OCI-LY7 (cell line): ENCODE measurements at regions not wholly inside any gene's neighbourhood (a gene's known extent, or its start where the extent isn't known, plus 50 kb on each side); places are given as distances from the start of the nearest gene placed in this dataset.

Experiments used
- BruUV-seq: library from RNA; stranded (reverse); fragments of 400-500 nt; replicated peaks from 2 replicates; lab custom pipeline; 2021; lab: Mats Ljungman, UMichigan
- CTCF ChIA-PET: fragments of 300-600 bp; sonication (Branson Sonifier 250); formaldehyde crosslinking; loops from one replicate; lab custom pipeline; 2022; ENCODE audit warnings: antibody characterized with exemption; ENCODE audit not compliant: unreplicated experiment; lab: Charles Lee
- POLR2A ChIA-PET: fragments of 300-600 bp; sonication (Branson Sonifier 250); formaldehyde crosslinking; loops from one replicate; lab custom pipeline; 2022; ENCODE audit warnings: antibody characterized with exemption; lab: Charles Lee
- DNase-seq: peaks from one replicate; pipeline ENCODE4 v3.0.0-alpha.2; 2015; ENCODE audit warnings: low spot score
- H2AFZ ChIP-seq: fragments of 200-600 bp; sonication (generic), shearing (Covaris generic); 2 replicates; pipeline ENCODE4 v1.6.1; 2014; ENCODE audit warnings: mild to moderate bottlenecking, antibody characterized with exemption, low read length, moderate library complexity
- H3K27ac ChIP-seq: fragments of 200-600 bp; sonication (generic); 2 replicates; pipeline ENCODE4 v1.5.1; 2014; ENCODE audit warnings: mixed run types, low read depth, mild to moderate bottlenecking, moderate library complexity, low read length, inconsistent platforms; ENCODE audit not compliant: poor library complexity, severe bottlenecking
- H3K36me3 ChIP-seq: fragments of 200-600 bp; sonication (generic); 2 replicates; pipeline ENCODE4 v1.6.1; 2014; ENCODE audit warnings: mild to moderate bottlenecking, antibody characterized with exemption, low read length, moderate library complexity, mixed read lengths; ENCODE audit not compliant: insufficient read depth
- H3K4me1 ChIP-seq: fragments of 200-600 bp; sonication (generic); 2 replicates; pipeline ENCODE4 v1.5.1; 2014; ENCODE audit warnings: mild to moderate bottlenecking, low read length; ENCODE audit not compliant: insufficient read depth, poor library complexity, severe bottlenecking
- H3K4me2 ChIP-seq: fragments of 200-600 bp; sonication (generic); 2 replicates; pipeline ENCODE4 v1.6.1; 2014; ENCODE audit warnings: mild to moderate bottlenecking, low read length
- H3K4me3 ChIP-seq: fragments of 200-600 bp; sonication (generic); 2 replicates; pipeline ENCODE4 v1.5.1; 2014; ENCODE audit warnings: mild to moderate bottlenecking, low read depth, low read length; ENCODE audit not compliant: poor library complexity, severe bottlenecking
- H3K79me2 ChIP-seq: fragments of 200-600 bp; sonication (generic); 2 replicates; pipeline ENCODE4 v1.6.1; 2016; ENCODE audit warnings: low read depth, mild to moderate bottlenecking, low read length, moderate library complexity, mixed read lengths; ENCODE audit not compliant: insufficient read depth
- H3K9me2 ChIP-seq: fragments of 200-600 bp; sonication (generic); 2 replicates; pipeline ENCODE4 v1.6.1; 2016; ENCODE audit warnings: mild to moderate bottlenecking, low read length, mixed read lengths; ENCODE audit not compliant: insufficient read depth
- H3K9me3 ChIP-seq: fragments of 200-600 bp; sonication (generic); 2 replicates; pipeline ENCODE4 v1.6.1; 2014; ENCODE audit warnings: mild to moderate bottlenecking, mixed run types, low read length, mixed read lengths
- H4K20me1 ChIP-seq: fragments of 200-600 bp; sonication (generic); 2 replicates; pipeline ENCODE4 v1.6.1; 2014; ENCODE audit warnings: mild to moderate bottlenecking, antibody characterized with exemption, low read length, moderate library complexity, mixed read lengths; ENCODE audit not compliant: insufficient read depth
- EZH2phosphoT487 ChIP-seq: fragments of 200-600 bp; sonication (generic); IDR thresholded peaks from 2 replicates; pipeline ENCODE4 v1.6.1; 2018; ENCODE audit warnings: low read depth, borderline replicate concordance, mild to moderate bottlenecking, mixed run types, antibody characterized with exemption, low read length, moderate library complexity, mixed read lengths
- intact Hi-C: fragments of 100-400 bp; cut with micrococcal nuclease; formaldehyde crosslinking; loops from one replicate; pipeline ENCODE4 v1.10.0; 2022; ENCODE audit not compliant: unreplicated experiment
- TF ChIP-seq, protein P1 (sequence below): fragments of 200-600 bp; sonication (generic); conservative IDR thresholded peaks from 2 replicates; pipeline ENCODE4 v1.5.1; 2014; ENCODE audit warnings: mild to moderate bottlenecking, antibody characterized with exemption, low read length, moderate library complexity, mixed read lengths

- BruUV-seq = no TSS peak
- Histone ChIP-seq H3K9me2 (no peaks in the 10 kb centered on the region), H3K9me3 (no peaks in the 10 kb centered on the region), H3K4me3 (no peak overlapping the region), H3K4me2 (no peak overlapping the region), H4K20me1 (no peaks in the 10 kb centered on the region), H3K4me1 (peaks cover 8% of the 10 kb centered on the region), H3K27ac (no peak overlapping the region), H3K79me2 (no peaks in the 10 kb centered on the region), H2AFZ (no peak overlapping the region), H3K36me3 (no peaks in the 10 kb centered on the region)
- intact Hi-C loops = no loop called here
- ChIA-PET CTCF (no interaction called here), POLR2A (no interaction called here)
- no peak for DNase-seq
- no peak for TF ChIP-seq EZH2phosphoT487
- TF ChIP-seq, protein P1, sequence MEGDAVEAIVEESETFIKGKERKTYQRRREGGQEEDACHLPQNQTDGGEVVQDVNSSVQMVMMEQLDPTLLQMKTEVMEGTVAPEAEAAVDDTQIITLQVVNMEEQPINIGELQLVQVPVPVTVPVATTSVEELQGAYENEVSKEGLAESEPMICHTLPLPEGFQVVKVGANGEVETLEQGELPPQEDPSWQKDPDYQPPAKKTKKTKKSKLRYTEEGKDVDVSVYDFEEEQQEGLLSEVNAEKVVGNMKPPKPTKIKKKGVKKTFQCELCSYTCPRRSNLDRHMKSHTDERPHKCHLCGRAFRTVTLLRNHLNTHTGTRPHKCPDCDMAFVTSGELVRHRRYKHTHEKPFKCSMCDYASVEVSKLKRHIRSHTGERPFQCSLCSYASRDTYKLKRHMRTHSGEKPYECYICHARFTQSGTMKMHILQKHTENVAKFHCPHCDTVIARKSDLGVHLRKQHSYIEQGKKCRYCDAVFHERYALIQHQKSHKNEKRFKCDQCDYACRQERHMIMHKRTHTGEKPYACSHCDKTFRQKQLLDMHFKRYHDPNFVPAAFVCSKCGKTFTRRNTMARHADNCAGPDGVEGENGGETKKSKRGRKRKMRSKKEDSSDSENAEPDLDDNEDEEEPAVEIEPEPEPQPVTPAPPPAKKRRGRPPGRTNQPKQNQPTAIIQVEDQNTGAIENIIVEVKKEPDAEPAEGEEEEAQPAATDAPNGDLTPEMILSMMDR = no peak
These were observed 67.6 kb upstream of the PPP2R5A start for GRCh38 chr1:212217633-212218032.

DNA sequence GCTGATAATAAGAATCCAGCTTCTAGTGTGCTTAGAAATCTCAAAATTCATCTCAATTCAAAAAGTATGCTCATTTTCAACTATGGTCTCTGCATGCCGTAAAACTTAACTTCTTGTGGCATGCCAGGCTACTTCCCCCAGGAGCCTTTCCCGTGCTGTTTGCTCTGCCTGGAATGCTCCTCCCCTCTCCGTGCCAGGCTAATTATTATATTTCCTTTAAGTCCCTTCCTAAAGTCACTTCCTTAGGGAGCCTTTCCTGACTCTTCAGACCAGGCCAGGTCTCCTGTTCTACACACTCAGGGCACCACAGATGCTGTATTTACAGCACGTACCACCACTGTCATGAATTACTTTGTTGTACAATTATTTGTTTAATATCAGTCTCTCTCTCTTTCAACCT, 67.1 kb upstream of the PPP2R5A start:
- ChIA-PET POLR2A (interaction anchor here (1.1 to 1.2 kb wide), 2 partner anchors 8 to 25 kb away, joined by 3 to 4 read pairs; no protein-coding TSS in a partner anchor), CTCF (no interaction called here)
- Histone ChIP-seq H2AFZ (no peak overlapping the region), H3K9me3 (no peaks in the 10 kb centered on the region), H3K27ac (no peak overlapping the region), H3K79me2 (no peaks in the 10 kb centered on the region), H3K4me3 (no peak overlapping the region), H3K36me3 (no peaks in the 10 kb centered on the region), H4K20me1 (no peaks in the 10 kb centered on the region), H3K4me2 (0 out of 2 replicates have a peak overlapping the region, but pooled peaks have one; percentile 2), H3K9me2 (no peaks in the 10 kb centered on the region), H3K4me1 (peaks cover 8% of the 10 kb centered on the region)
- no peak for DNase-seq
- no TSS peak for BruUV-seq
- no peak for TF ChIP-seq EZH2phosphoT487
- TF ChIP-seq, protein P1 = no peak
- intact Hi-C loops = no loop called here

- Histone ChIP-seq H3K4me1 (peaks cover 8% of the 10 kb centered on the region), H3K79me2 (no peaks in the 10 kb centered on the region), H3K4me3 (no peak overlapping the region), H3K9me3 (no peaks in the 10 kb centered on the region), H2AFZ (no peak overlapping the region), H3K36me3 (no peaks in the 10 kb centered on the region), H3K4me2 (peak overlapping the region; percentile 2; the same call in 1 of the 2 replicates), H4K20me1 (no peaks in the 10 kb centered on the region), H3K27ac (no peak overlapping the region), H3K9me2 (no peaks in the 10 kb centered on the region)
- ChIA-PET CTCF (interaction anchor here (0.7 kb wide), 1 partner anchor 13 kb away, joined by 3 read pairs; no protein-coding TSS in a partner anchor), POLR2A (interaction anchor here (0.5 to 1.2 kb wide), 3 partner anchors 9 to 263 kb away, joined by 3 to 4 read pairs (median 3); no protein-coding TSS in a partner anchor)
- no TSS peak for BruUV-seq
- intact Hi-C loops = no loop called here
- DNase-seq = peak; percentile 36
- TF ChIP-seq, protein P1 = no peak
- no peak for TF ChIP-seq EZH2phosphoT487
These were observed 66.3 kb upstream of the PPP2R5A start for GRCh38 chr1:212218911-212219310.
